GM21360 (cell line): ENCODE measurements at regions not wholly inside any gene's neighbourhood (a gene's known extent, or its start where the extent isn't known, plus 50 kb on each side); places are given as distances from the start of the nearest gene placed in this dataset.

ENCODE experiments used
- ATAC-seq: cut with Tn5 transposase; IDR thresholded peaks from one replicate; pipeline ENCODE4 v1.9.1; 2021; ENCODE audit warnings: mild to moderate bottlenecking, moderate library complexity; ENCODE audit not compliant: unreplicated experiment

GRCh38 chr12:77578466-77579220, 252.1 kb upstream of the NAV3 start:
- no peak for ATAC-seq

- no peak for ATAC-seq
Measured at GRCh38 chr12:77577791-77578190, 252.9 kb upstream of the NAV3 start.

GRCh38 chr12:77575376-77575919, 255.2 kb upstream of the NAV3 start:
- ATAC-seq = no peak

GRCh38 chr12:77572371-77572770, 258.3 kb upstream of the NAV3 start:
- no peak for ATAC-seq

GRCh38 chr12:77571768-77572167, 258.9 kb upstream of the NAV3 start:
- ATAC-seq = no peak

- ATAC-seq = no peak
Measured at GRCh38 chr12:77571127-77571526, 259.6 kb upstream of the NAV3 start.

- no peak for ATAC-seq
Measured at GRCh38 chr12:77569876-77570275, 260.8 kb upstream of the NAV3 start.

GRCh38 chr12:77560714-77561113, 270.0 kb upstream of the NAV3 start:
- no peak for ATAC-seq

GRCh38 chr12:77559400-77560074, 271.2 kb upstream of the NAV3 start:
- ATAC-seq = no peak

GRCh38 chr12:77555074-77555473, 275.6 kb upstream of the NAV3 start:
- ATAC-seq = no peak

- ATAC-seq = peak; percentile 100
Measured at GRCh38 chr12:77553976-77554619, 276.6 kb upstream of the NAV3 start.

- ATAC-seq = no peak
Measured at GRCh38 chr12:77549383-77550128, 281.1 kb upstream of the NAV3 start.

GRCh38 chr12:77548797-77549196, 281.9 kb upstream of the NAV3 start:
- no peak for ATAC-seq

- no peak for ATAC-seq
Measured at GRCh38 chr12:77540097-77540496, 290.6 kb upstream of the NAV3 start.

GRCh38 chr12:77537663-77538062, 293.0 kb upstream of the NAV3 start:
- ATAC-seq = no peak

GRCh38 chr12:77535734-77536133, 295.0 kb upstream of the NAV3 start:
- ATAC-seq = no peak

- ATAC-seq = no peak
Measured at GRCh38 chr12:77531912-77532311, 298.8 kb upstream of the NAV3 start.

GRCh38 chr12:77522247-77522646, 308.4 kb upstream of the NAV3 start:
- ATAC-seq = no peak

GRCh38 chr12:77521508-77522115, 309.1 kb upstream of the NAV3 start:
- ATAC-seq = no peak

GRCh38 chr12:77514511-77514910, 316.2 kb upstream of the NAV3 start:
- no peak for ATAC-seq

- ATAC-seq = no peak
Measured at GRCh38 chr12:77510985-77511384, 319.7 kb upstream of the NAV3 start.
